Left ventricle myocardium inferior (tissue), 1 donor: ENCODE measurements at regions not wholly inside any gene's neighbourhood (a gene's known extent, or its start where the extent isn't known, plus 50 kb on each side); places are given as distances from the start of the nearest gene placed in this dataset.

ENCODE experiments used
- DNase-seq: peaks from one replicate; pipeline ENCODE4 v3.0.0-alpha.2; 2020
- H3K27ac ChIP-seq: fragments of 200-600 bp; replicated peaks from 2 replicates; pipeline ENCODE4 v1.8.0; 2021
- H3K27me3 ChIP-seq: fragments of 200-600 bp; 2 replicates; pipeline ENCODE4 v1.8.0; 2021; ENCODE audit warnings: low read depth
- H3K36me3 ChIP-seq: fragments of 200-600 bp; 2 replicates; pipeline ENCODE4 v1.8.0; 2021
- H3K4me1 ChIP-seq: fragments of 200-600 bp; 2 replicates; pipeline ENCODE4 v1.8.0; 2021
- H3K4me3 ChIP-seq: fragments of 200-600 bp; 2 replicates; pipeline ENCODE4 v1.8.0; 2021; ENCODE audit warnings: mild to moderate bottlenecking, moderate library complexity
- H3K9me3 ChIP-seq: fragments of 200-600 bp; replicated peaks from 2 replicates; pipeline ENCODE4 v1.8.0; 2021
- intact Hi-C: fragments of 100-400 bp; cut with micrococcal nuclease; formaldehyde crosslinking; loops from one replicate; pipeline ENCODE4 v1.11.0; 2022
- TF ChIP-seq, protein P1 (sequence below): fragments of 200-600 bp; IDR thresholded peaks from 2 replicates; pipeline ENCODE4 v1.8.0; 2021; ENCODE audit warnings: antibody characterized with exemption, mild to moderate bottlenecking, borderline replicate concordance
- donor health status: DM: no; HTN: yes; CAD: no; lungs with severe emphysema.

DNA sequence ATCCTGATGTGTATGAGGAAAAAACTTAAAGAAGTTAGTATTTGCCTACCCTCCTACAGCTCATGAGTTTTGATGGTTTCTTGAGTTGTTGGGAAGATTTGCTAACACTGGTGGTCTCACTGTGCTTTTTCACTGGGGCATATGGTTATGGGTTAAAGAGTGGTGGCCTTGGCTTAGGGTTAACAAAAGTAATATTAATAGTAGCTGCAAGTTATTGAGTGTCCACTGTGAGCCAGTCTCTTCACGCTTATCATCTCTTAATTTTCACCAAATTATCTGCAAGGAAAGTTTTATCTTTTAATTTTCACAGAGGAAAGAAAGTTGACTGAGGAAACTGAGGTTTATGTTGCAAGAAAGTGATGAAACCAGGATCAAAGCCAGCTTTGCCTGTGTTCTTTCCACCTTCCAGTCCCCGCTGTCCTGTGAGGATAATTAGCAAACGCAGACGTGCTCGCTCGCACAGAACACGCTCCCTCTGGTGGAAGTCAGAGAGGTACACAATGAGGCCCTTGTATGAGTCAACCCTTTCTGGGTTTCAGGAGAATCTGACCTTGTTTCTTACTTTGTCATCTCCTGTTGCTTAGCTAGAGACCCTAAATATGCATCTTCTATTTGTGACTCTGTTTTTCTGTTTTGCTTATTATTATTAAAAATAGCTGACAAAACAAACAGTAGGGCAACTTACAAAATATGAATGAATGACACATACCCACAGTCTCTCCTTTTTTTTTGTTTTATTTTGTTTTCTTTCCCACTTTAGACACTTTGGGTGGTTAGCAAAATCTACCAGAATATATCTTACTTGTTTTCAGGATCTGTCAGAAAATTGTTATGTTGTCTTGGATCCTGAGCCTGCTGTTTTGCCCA, 94.3 kb downstream of the DDIT4L start:
- no peaks in the 10 kb centered on the region for H3K36me3 ChIP-seq
- intact Hi-C loops: no loop called here
- no peak overlapping the region for H3K4me3 ChIP-seq
- peak; percentile 52 for DNase-seq
- no peaks in the 10 kb centered on the region for H3K27me3 ChIP-seq
- peaks cover 23% of the 10 kb centered on the region for H3K4me1 ChIP-seq
- TF ChIP-seq, protein P1, sequence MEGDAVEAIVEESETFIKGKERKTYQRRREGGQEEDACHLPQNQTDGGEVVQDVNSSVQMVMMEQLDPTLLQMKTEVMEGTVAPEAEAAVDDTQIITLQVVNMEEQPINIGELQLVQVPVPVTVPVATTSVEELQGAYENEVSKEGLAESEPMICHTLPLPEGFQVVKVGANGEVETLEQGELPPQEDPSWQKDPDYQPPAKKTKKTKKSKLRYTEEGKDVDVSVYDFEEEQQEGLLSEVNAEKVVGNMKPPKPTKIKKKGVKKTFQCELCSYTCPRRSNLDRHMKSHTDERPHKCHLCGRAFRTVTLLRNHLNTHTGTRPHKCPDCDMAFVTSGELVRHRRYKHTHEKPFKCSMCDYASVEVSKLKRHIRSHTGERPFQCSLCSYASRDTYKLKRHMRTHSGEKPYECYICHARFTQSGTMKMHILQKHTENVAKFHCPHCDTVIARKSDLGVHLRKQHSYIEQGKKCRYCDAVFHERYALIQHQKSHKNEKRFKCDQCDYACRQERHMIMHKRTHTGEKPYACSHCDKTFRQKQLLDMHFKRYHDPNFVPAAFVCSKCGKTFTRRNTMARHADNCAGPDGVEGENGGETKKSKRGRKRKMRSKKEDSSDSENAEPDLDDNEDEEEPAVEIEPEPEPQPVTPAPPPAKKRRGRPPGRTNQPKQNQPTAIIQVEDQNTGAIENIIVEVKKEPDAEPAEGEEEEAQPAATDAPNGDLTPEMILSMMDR: peak; percentile 85
- peak overlapping the region; percentile 31 for H3K27ac ChIP-seq
- no peaks in the 10 kb centered on the region for H3K9me3 ChIP-seq

DNA sequence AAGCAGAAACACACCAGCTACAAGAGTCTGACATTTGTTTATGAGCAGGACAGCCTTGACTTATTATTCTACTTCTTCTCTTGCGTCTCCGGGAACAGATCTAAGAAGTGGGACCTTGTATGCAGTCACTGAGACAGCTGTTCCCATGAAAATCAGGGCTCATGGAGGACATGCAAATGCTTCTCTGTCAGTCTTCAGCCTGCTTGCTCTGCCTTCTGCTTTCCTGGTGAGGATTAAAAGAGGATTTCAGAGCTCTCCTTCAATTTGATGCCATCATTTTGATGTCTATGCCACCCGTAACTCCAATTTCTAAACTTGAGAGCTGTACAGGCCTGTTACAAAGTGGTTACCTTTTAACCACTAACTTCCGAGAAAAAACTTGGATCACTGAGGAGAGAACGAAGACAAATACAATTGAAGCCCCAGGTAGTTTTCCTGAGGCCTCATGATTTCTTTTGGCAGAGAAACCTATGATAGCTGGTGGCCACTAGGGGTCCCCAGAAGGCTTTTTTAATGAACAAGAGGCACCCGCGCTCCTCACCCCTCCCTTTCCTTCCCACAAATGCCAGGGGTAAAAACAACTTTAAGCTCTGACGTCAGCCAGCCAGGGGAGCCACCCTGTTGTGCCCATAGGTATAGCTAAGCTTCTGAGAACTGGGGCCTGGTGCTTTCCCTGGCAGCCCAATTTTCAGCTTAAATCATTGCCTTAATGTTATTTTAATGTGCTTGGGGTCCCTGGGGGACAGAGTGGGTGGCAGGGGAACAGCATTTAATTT, 97.0 kb downstream of the DDIT4L start:
- intact Hi-C loops: no loop called here
- Histone ChIP-seq H3K27me3 (no peaks in the 10 kb centered on the region), H3K4me3 (no peak overlapping the region), H3K9me3 (no peaks in the 10 kb centered on the region), H3K36me3 (no peaks in the 10 kb centered on the region), H3K4me1 (peaks cover 23% of the 10 kb centered on the region), H3K27ac (no peak overlapping the region)
- TF ChIP-seq, protein P1: peak; percentile 89
- DNase-seq: peak; percentile 63

GRCh38 chr4:100087743-100088142, 102.5 kb downstream of the DDIT4L start:
- no peak overlapping the region for H3K4me3 ChIP-seq
- H3K36me3 ChIP-seq: no peaks in the 10 kb centered on the region
- H3K4me1 ChIP-seq: no peaks in the 10 kb centered on the region
- no peak for DNase-seq
- TF ChIP-seq, protein P1: no peak
- H3K9me3 ChIP-seq: no peaks in the 10 kb centered on the region
- H3K27me3 ChIP-seq: no peaks in the 10 kb centered on the region
- intact Hi-C loops: no loop called here
- H3K27ac ChIP-seq: peak overlapping the region; percentile 33

DNA sequence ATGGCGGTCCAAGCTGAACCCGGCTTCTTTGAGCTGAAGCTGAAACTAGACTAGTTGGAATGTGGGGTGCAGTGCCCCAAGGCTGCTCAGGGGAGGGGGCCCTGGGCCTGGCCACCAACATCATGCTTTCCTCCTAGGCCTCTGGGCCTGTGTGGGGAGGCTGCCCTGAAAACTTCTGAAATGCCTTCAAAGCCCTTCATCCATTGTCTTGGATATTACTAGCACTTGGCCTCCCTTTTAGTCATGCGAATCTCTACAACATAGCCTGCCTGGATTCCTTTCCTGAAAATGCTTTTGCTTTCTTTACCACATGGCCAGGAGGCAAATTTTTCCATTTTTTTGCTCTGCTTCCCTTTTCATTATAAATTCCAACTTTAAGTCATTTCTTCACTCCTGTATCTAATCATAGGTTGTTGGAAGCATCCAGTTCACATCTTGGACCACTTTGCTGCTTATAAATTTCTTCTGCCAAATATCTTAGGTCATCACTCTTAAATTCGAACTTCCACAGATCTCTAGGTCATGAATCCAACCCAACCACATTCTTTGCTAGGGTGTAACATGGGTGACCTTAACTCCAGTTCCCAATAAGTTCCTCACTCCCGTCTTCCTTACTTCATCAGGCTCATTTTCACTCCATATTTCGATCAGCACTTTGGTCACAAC, 103.4 kb downstream of the DDIT4L start:
- H3K27ac ChIP-seq: peak overlapping the region; percentile 33
- no peak overlapping the region for H3K4me3 ChIP-seq
- TF ChIP-seq, protein P1: no peak
- intact Hi-C loops: no loop called here
- H3K36me3 ChIP-seq: no peaks in the 10 kb centered on the region
- H3K4me1 ChIP-seq: no peaks in the 10 kb centered on the region
- no peak for DNase-seq
- H3K9me3 ChIP-seq: no peaks in the 10 kb centered on the region
- H3K27me3 ChIP-seq: no peaks in the 10 kb centered on the region

DNA sequence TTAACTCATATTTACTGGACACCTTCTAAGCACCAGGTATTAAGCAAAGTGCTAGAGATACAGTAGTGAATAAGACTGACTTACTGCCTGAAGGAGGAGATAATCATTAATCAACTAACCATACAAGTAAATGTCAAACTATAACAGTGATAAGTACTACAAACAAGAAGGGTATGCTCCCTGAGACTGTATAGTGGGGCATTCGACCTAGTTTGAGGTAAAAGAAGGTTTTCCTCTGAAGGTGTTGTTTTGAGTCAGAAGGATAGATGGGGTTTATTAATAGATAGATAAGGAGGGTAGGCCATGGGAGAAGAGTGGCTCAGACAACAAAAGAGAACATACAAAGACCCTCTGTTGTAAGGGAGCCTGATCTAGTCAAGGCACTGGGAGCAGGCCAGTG, 105.4 kb downstream of the DDIT4L start:
- intact Hi-C loops: no loop called here
- H3K9me3 ChIP-seq: no peaks in the 10 kb centered on the region
- DNase-seq: no peak
- no peaks in the 10 kb centered on the region for H3K36me3 ChIP-seq
- no peak overlapping the region for H3K27ac ChIP-seq
- H3K4me1 ChIP-seq: no peaks in the 10 kb centered on the region
- no peak overlapping the region for H3K4me3 ChIP-seq
- TF ChIP-seq, protein P1: no peak
- H3K27me3 ChIP-seq: no peaks in the 10 kb centered on the region
